DOHH2 (cell line): ENCODE measurements at regions not wholly inside any gene's neighbourhood (a gene's known extent, or its start where the extent isn't known, plus 50 kb on each side); places are given as distances from the start of the nearest gene placed in this dataset.

Experiments
- H3F3A ChIP-seq: fragments of 200-600 bp; sonication (generic), shearing (Covaris generic); 2 replicates; pipeline ENCODE4 v1.6.0; 2016; ENCODE audit warnings: antibody characterized with exemption, mild to moderate bottlenecking; ENCODE audit not compliant: control insufficient read depth, insufficient read depth
- H3K27ac ChIP-seq: fragments of 200-600 bp; sonication (generic); 2 replicates; pipeline ENCODE4 v1.5.1; 2014; ENCODE audit warnings: low read depth, mild to moderate bottlenecking, low read length, moderate library complexity
- H3K27me3 ChIP-seq: fragments of 200-600 bp; sonication (generic); 2 replicates; pipeline ENCODE4 v1.6.1; 2014; ENCODE audit warnings: mild to moderate bottlenecking, low read length, mixed read lengths; ENCODE audit not compliant: control insufficient read depth
- H3K36me3 ChIP-seq: fragments of 200-600 bp; sonication (generic); 2 replicates; pipeline ENCODE4 v1.6.1; 2014; ENCODE audit warnings: mild to moderate bottlenecking, low read length, moderate library complexity, mixed read lengths; ENCODE audit not compliant: control insufficient read depth
- H3K4me1 ChIP-seq: fragments of 200-600 bp; sonication (generic); 2 replicates; pipeline ENCODE4 v1.6.1; 2014; ENCODE audit warnings: mild to moderate bottlenecking, low read length, mixed read lengths; ENCODE audit not compliant: control insufficient read depth
- H3K4me2 ChIP-seq: fragments of 200-600 bp; sonication (generic); 2 replicates; pipeline ENCODE4 v1.6.0; 2014; ENCODE audit warnings: mild to moderate bottlenecking, low read length, moderate library complexity
- H3K4me3 ChIP-seq: fragments of 200-600 bp; sonication (generic); 2 replicates; pipeline ENCODE4 v1.5.1; 2014; ENCODE audit warnings: mild to moderate bottlenecking, low read length, mixed read lengths
- H3K79me2 ChIP-seq: fragments of 200-600 bp; sonication (generic); 2 replicates; pipeline ENCODE4 v1.6.1; 2014; ENCODE audit warnings: mild to moderate bottlenecking, low read length, mixed read lengths; ENCODE audit not compliant: control insufficient read depth
- H3K9me2 ChIP-seq: fragments of 200-600 bp; sonication (generic); replicated peaks from 2 replicates; pipeline ENCODE4 v1.6.1; 2014; ENCODE audit warnings: mild to moderate bottlenecking, low read length, mixed read lengths; ENCODE audit not compliant: control insufficient read depth
- H3K9me3 ChIP-seq: fragments of 200-600 bp; sonication (generic); 2 replicates; pipeline ENCODE4 v1.6.1; 2014; ENCODE audit warnings: antibody characterized with exemption, low read length, mixed read lengths; ENCODE audit not compliant: control insufficient read depth, insufficient read depth
- H4K20me1 ChIP-seq: fragments of 200-600 bp; sonication (generic); 2 replicates; pipeline ENCODE4 v1.6.0; 2014; ENCODE audit warnings: low read depth, mild to moderate bottlenecking, antibody characterized with exemption, low read length, moderate library complexity; ENCODE audit not compliant: control insufficient read depth, insufficient read depth
- EZH2phosphoT487 ChIP-seq: fragments of 200-600 bp; sonication (generic); IDR thresholded peaks from 2 replicates; pipeline ENCODE4 v1.6.1; 2017; ENCODE audit warnings: borderline replicate concordance, mild to moderate bottlenecking, antibody characterized with exemption, low read length, moderate library complexity, mixed read lengths
- TF ChIP-seq, protein P1 (sequence below): fragments of 200-600 bp; sonication (generic); IDR thresholded peaks from one replicate; pipeline ENCODE4 v1.5.1; 2014; ENCODE audit warnings: antibody characterized with exemption, mild to moderate bottlenecking, low read depth, low read length; ENCODE audit not compliant: poor library complexity, severe bottlenecking

GRCh38 chr14:96949594-96949993, 152.4 kb downstream of the VRK1 start:
- H3K9me2 ChIP-seq, result no peaks in the 10 kb centered on the region
- H3K79me2 ChIP-seq, result no peaks in the 10 kb centered on the region
- H4K20me1 ChIP-seq, result no peaks in the 10 kb centered on the region
- H3F3A ChIP-seq, result no peaks in the 10 kb centered on the region
- H3K4me1 ChIP-seq, result no peaks in the 10 kb centered on the region
- no peak overlapping the region for H3K27ac ChIP-seq
- no peaks in the 10 kb centered on the region for H3K27me3 ChIP-seq
- H3K36me3 ChIP-seq, result no peaks in the 10 kb centered on the region
- no peak overlapping the region for H3K4me3 ChIP-seq
- H3K9me3 ChIP-seq, result no peaks in the 10 kb centered on the region
- TF ChIP-seq, protein P1, sequence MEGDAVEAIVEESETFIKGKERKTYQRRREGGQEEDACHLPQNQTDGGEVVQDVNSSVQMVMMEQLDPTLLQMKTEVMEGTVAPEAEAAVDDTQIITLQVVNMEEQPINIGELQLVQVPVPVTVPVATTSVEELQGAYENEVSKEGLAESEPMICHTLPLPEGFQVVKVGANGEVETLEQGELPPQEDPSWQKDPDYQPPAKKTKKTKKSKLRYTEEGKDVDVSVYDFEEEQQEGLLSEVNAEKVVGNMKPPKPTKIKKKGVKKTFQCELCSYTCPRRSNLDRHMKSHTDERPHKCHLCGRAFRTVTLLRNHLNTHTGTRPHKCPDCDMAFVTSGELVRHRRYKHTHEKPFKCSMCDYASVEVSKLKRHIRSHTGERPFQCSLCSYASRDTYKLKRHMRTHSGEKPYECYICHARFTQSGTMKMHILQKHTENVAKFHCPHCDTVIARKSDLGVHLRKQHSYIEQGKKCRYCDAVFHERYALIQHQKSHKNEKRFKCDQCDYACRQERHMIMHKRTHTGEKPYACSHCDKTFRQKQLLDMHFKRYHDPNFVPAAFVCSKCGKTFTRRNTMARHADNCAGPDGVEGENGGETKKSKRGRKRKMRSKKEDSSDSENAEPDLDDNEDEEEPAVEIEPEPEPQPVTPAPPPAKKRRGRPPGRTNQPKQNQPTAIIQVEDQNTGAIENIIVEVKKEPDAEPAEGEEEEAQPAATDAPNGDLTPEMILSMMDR, result no peak
- TF ChIP-seq EZH2phosphoT487, result no peak
- no peak overlapping the region for H3K4me2 ChIP-seq

DNA sequence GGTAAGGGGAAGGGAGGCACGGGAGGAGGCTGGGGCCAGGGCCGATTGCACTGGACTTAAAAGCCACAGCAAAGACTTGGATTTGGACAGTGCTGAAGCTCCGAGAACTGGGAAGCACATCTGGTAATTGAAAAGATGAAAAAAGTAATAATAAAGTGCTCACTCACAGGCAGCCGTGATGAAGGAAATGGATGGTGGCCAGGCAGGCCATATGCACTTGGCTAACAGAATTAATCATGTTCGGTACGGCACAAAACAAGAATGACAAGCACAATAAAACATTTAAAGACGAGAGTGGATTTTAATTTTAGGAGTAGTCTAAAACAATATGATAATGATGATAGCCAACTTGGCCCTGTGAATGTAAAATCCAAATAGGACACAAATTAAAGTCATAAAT, 154.3 kb downstream of the VRK1 start:
- Histone ChIP-seq H3K4me3 (no peak overlapping the region), H3K9me2 (no peaks in the 10 kb centered on the region), H3K27me3 (no peaks in the 10 kb centered on the region), H3K4me2 (no peak overlapping the region), H3K9me3 (no peaks in the 10 kb centered on the region), H3K27ac (no peak overlapping the region), H3F3A (no peaks in the 10 kb centered on the region), H3K79me2 (no peaks in the 10 kb centered on the region), H3K4me1 (no peaks in the 10 kb centered on the region), H3K36me3 (no peaks in the 10 kb centered on the region), H4K20me1 (no peaks in the 10 kb centered on the region)
- TF ChIP-seq, protein P1, result no peak
- no peak for TF ChIP-seq EZH2phosphoT487

GRCh38 chr14:96953087-96953874, 156.1 kb downstream of the VRK1 start:
- Histone ChIP-seq H3F3A (no peaks in the 10 kb centered on the region), H3K79me2 (no peaks in the 10 kb centered on the region), H3K9me2 (no peaks in the 10 kb centered on the region), H4K20me1 (no peaks in the 10 kb centered on the region), H3K4me1 (no peaks in the 10 kb centered on the region), H3K9me3 (no peaks in the 10 kb centered on the region), H3K36me3 (no peaks in the 10 kb centered on the region), H3K27me3 (no peaks in the 10 kb centered on the region), H3K27ac (no peak overlapping the region), H3K4me2 (no peak overlapping the region), H3K4me3 (no peak overlapping the region)
- no peak for TF ChIP-seq EZH2phosphoT487
- TF ChIP-seq, protein P1, result no peak
